IMR-90 (cell line): ENCODE measurements at regions not wholly inside any gene's neighbourhood (a gene's known extent, or its start where the extent isn't known, plus 50 kb on each side); places are given as distances from the start of the nearest gene placed in this dataset.

Source experiments
- ATAC-seq: fragments of 200-7000 bp; cut with Tn5 transposase; 2 replicates; pipeline ENCODE4 v1.9.1; 2020; ENCODE audit warnings: low read depth, mild to moderate bottlenecking, moderate library complexity
- BruUV-seq: library from RNA; stranded (reverse); fragments of 400-500 nt; replicated peaks from 2 replicates; lab custom pipeline; 2021; lab: Mats Ljungman, UMichigan
- CTCF ChIA-PET: fragments of 300-600 bp; formaldehyde crosslinking; extraction: SDS; loops from one replicate; lab custom pipeline; 2021; ENCODE audit warnings: antibody characterized with exemption; lab: Yijun Ruan, JAX
- POLR2A ChIA-PET: fragments of 300-600 bp; sonication (Branson Sonifier 250); formaldehyde crosslinking; loops from one replicate; lab custom pipeline; 2022; ENCODE audit warnings: antibody characterized with exemption; ENCODE audit not compliant: unreplicated experiment; lab: Charles Lee
- DNase-seq: peaks from one replicate; pipeline ENCODE4 v3.0.0; 2013
- H2AFZ ChIP-seq: replicated peaks from 2 replicates; pipeline ENCODE3; 2013; ENCODE audit warnings: low read length, mild to moderate bottlenecking; ENCODE audit not compliant: poor library complexity
- H2AK5ac ChIP-seq: 2 replicates; pipeline ENCODE4 v1.6.1; 2013; ENCODE audit warnings: low read depth, low read length, inconsistent platforms
- H2AK9ac ChIP-seq: replicated peaks from 2 replicates; pipeline ENCODE3; 2013; ENCODE audit warnings: mild to moderate bottlenecking, low read depth, low read length, moderate library complexity; ENCODE audit not compliant: poor library complexity
- H2BK120ac ChIP-seq: 2 replicates; pipeline ENCODE4 v1.6.1; 2013; ENCODE audit warnings: low read depth, low read length, inconsistent platforms
- H2BK15ac ChIP-seq: 3 replicates; pipeline ENCODE4 v1.6.1; 2013; ENCODE audit warnings: low read depth, low read length, inconsistent platforms
- H2BK20ac ChIP-seq: 2 replicates; pipeline ENCODE4 v1.6.1; 2013; ENCODE audit warnings: low read depth, mild to moderate bottlenecking, inconsistent platforms, low read length, moderate library complexity
- H2BK5ac ChIP-seq: 2 replicates; pipeline ENCODE4 v1.6.1; 2013; ENCODE audit warnings: mild to moderate bottlenecking, low read depth, low read length, inconsistent platforms; ENCODE audit not compliant: poor library complexity, severe bottlenecking
- H3K14ac ChIP-seq: replicated peaks from 2 replicates; pipeline ENCODE4 v1.6.1; 2013; ENCODE audit warnings: low read depth, low read length, inconsistent platforms
- H3K18ac ChIP-seq: 2 replicates; pipeline ENCODE4 v1.6.1; 2013; ENCODE audit warnings: low read depth, low read length, control low read depth
- H3K23ac ChIP-seq: 2 replicates; pipeline ENCODE4 v1.6.1; 2013; ENCODE audit warnings: low read depth, low read length, inconsistent platforms
- H3K27ac ChIP-seq: 2 replicates; pipeline ENCODE4 v1.5.1; 2013; ENCODE audit warnings: mild to moderate bottlenecking, control low read depth, low read length; ENCODE audit not compliant: insufficient read depth
- H3K27me3 ChIP-seq: 2 replicates; pipeline ENCODE4 v1.6.1; 2013; ENCODE audit warnings: low read length; ENCODE audit not compliant: control insufficient read depth, insufficient read depth
- H3K36me3 ChIP-seq: 2 replicates; pipeline ENCODE4 v1.6.1; 2013; ENCODE audit warnings: low read length, mixed read lengths; ENCODE audit not compliant: control insufficient read depth, insufficient read depth
- H3K4ac ChIP-seq: 2 replicates; pipeline ENCODE4 v1.6.1; 2013; ENCODE audit warnings: low read depth, low read length, inconsistent platforms
- H3K4me1 ChIP-seq: 2 replicates; pipeline ENCODE4 v1.6.1; 2013; ENCODE audit warnings: low read length, mixed read lengths; ENCODE audit not compliant: control insufficient read depth, insufficient read depth
- H3K4me2 ChIP-seq: 2 replicates; pipeline ENCODE4 v1.6.1; 2013; ENCODE audit warnings: low read depth, mild to moderate bottlenecking, control low read depth, low read length, moderate library complexity
- H3K4me3 ChIP-seq: 2 replicates; pipeline ENCODE4 v1.5.1; 2013; ENCODE audit warnings: low read depth, mild to moderate bottlenecking, control low read depth, low read length, moderate library complexity; ENCODE audit not compliant: insufficient read depth
- H3K56ac ChIP-seq: 2 replicates; pipeline ENCODE4 v1.6.1; 2013; ENCODE audit warnings: low read length, inconsistent platforms; ENCODE audit not compliant: insufficient read depth; ENCODE audit errors: extremely low read depth
- H3K79me1 ChIP-seq, 2 experiments: 2 replicates each; pipeline ENCODE4 v1.6.1; 2013; ENCODE audit warnings: low read length in 2 of 2, inconsistent platforms in 1 of 2, low read depth in 1 of 2
- H3K9ac ChIP-seq: 2 replicates; pipeline ENCODE4 v1.6.1; 2013; ENCODE audit warnings: low read depth, low read length, control low read depth
- H3K9me1 ChIP-seq: 2 replicates; pipeline ENCODE4 v1.6.1; 2013; ENCODE audit warnings: low read length, inconsistent platforms; ENCODE audit not compliant: insufficient read depth
- H3K9me3 ChIP-seq: 2 replicates; pipeline ENCODE4 v1.6.1; 2013; ENCODE audit warnings: low read length; ENCODE audit not compliant: control insufficient read depth, insufficient read depth
- H4K20me1 ChIP-seq: 2 replicates; pipeline ENCODE4 v1.6.1; 2013; ENCODE audit warnings: low read length, inconsistent platforms; ENCODE audit not compliant: insufficient read depth
- H4K5ac ChIP-seq: 2 replicates; pipeline ENCODE4 v1.6.1; 2013; ENCODE audit warnings: mild to moderate bottlenecking, low read depth, low read length, control low read depth
- H4K8ac ChIP-seq, 2 experiments: 2 replicates each; pipeline ENCODE4 v1.6.1; 2013; ENCODE audit warnings: low read depth in 2 of 2, low read length in 2 of 2, control low read depth in 1 of 2, inconsistent platforms in 1 of 2
- H4K91ac ChIP-seq: 2 replicates; pipeline ENCODE4 v1.6.1; 2013; ENCODE audit warnings: low read depth, low read length, inconsistent platforms; ENCODE audit not compliant: insufficient read depth
- BHLHE40 ChIP-seq: fragments of 150-350 bp; IDR thresholded peaks from 2 replicates; pipeline ENCODE4 v1.6.1; 2016; ENCODE audit warnings: mild to moderate bottlenecking, low read depth, low read length
- CEBPB ChIP-seq: IDR thresholded peaks from 2 replicates; pipeline ENCODE4 v1.6.1; 2012; ENCODE audit warnings: low read depth, low read length, improper control_type of control experiment
- CHD1 ChIP-seq: IDR thresholded peaks from 2 replicates; pipeline ENCODE4 v1.6.1; 2012; ENCODE audit warnings: low read depth, low read length, improper control_type of control experiment
- ELK1 ChIP-seq: fragments of 150-350 bp; IDR thresholded peaks from 2 replicates; pipeline ENCODE4 v1.6.1; 2016; ENCODE audit warnings: low read depth, mild to moderate bottlenecking, low read length, moderate library complexity, borderline replicate concordance
- FOS ChIP-seq: fragments of 150-350 bp; IDR thresholded peaks from 2 replicates; pipeline ENCODE4 v1.6.1; 2016; ENCODE audit warnings: low read depth, low read length
- MAFK ChIP-seq: IDR thresholded peaks from 2 replicates; pipeline ENCODE4 v1.6.1; 2012; ENCODE audit warnings: low read depth, low read length, improper control_type of control experiment
- MAZ ChIP-seq: IDR thresholded peaks from 2 replicates; pipeline ENCODE4 v1.6.1; 2012; ENCODE audit warnings: low read depth, mild to moderate bottlenecking, low read length, improper control_type of control experiment, moderate library complexity, borderline replicate concordance
- MXI1 ChIP-seq: IDR thresholded peaks from 2 replicates; pipeline ENCODE4 v1.6.1; 2012; ENCODE audit warnings: low read depth, mild to moderate bottlenecking, low read length, moderate library complexity, borderline replicate concordance
- NFE2L2 ChIP-seq: fragments of 150-350 bp; IDR thresholded peaks from 2 replicates; pipeline ENCODE4 v1.6.1; 2016; ENCODE audit warnings: low read depth, mild to moderate bottlenecking, low read length
- POLR2A ChIP-seq: IDR thresholded peaks from 2 replicates; pipeline ENCODE4 v1.6.1; 2012; ENCODE audit warnings: mild to moderate bottlenecking, low read depth, low read length
- RAD21 ChIP-seq: IDR thresholded peaks from 2 replicates; pipeline ENCODE4 v1.6.1; 2012; ENCODE audit warnings: low read length, improper control_type of control experiment
- RCOR1 ChIP-seq: IDR thresholded peaks from 2 replicates; pipeline ENCODE4 v1.6.1; 2012; ENCODE audit warnings: mild to moderate bottlenecking, low read length, improper control_type of control experiment; ENCODE audit not compliant: insufficient replicate concordance
- RFX5 ChIP-seq: IDR thresholded peaks from 2 replicates; pipeline ENCODE4 v1.8.0; 2012; ENCODE audit warnings: low read depth, mild to moderate bottlenecking, low read length, moderate library complexity
- SMC3 ChIP-seq: fragments of 150-350 bp; IDR thresholded peaks from 2 replicates; pipeline ENCODE4 v1.6.1; 2016; ENCODE audit warnings: low read depth, mild to moderate bottlenecking, antibody characterized with exemption, low read length, moderate library complexity
- WGBS, 2 experiments: methylation state at CpG; one replicate each; pipeline versions ENCODE4 v1.1.5 to v1.1.7; 2013; ENCODE audit warnings: missing lambda C conversion rate in 2 of 2; ENCODE audit not compliant: insufficient read length in 1 of 2; ENCODE audit errors: extremely low coverage in 2 of 2; 5-methylcytosine and 5-hydroxymethylcytosine counted together
- dilution Hi-C: fragments of 300-500 bp; cut with HindIII; formaldehyde crosslinking; loops from one replicate; pipeline ENCODE4 v1.14.3; 2018; ENCODE audit warnings: low sequenced_read_pairs; ENCODE audit not compliant: unreplicated experiment
- in situ Hi-C: fragments of 300-500 bp; cut with MboI; formaldehyde crosslinking; loops from 3 replicates; pipeline ENCODE4 v1.14.3; 2019; ENCODE audit warnings: low sequenced_read_pairs, inconsistent platforms, mixed read lengths
- intact Hi-C: fragments of 100-400 bp; cut with micrococcal nuclease; formaldehyde crosslinking; loops from 2 replicates; pipeline ENCODE4 v1.10.0; 2022
- TF ChIP-seq, protein P1 (sequence below): fragments of 150-350 bp; IDR thresholded peaks from 2 replicates; pipeline ENCODE4 v1.6.1; 2017; ENCODE audit warnings: mild to moderate bottlenecking, antibody characterized with exemption, low read length, low read depth
- TF ChIP-seq, protein P2 (sequence below): conservative IDR thresholded peaks from 2 replicates; pipeline ENCODE4 v1.5.1; 2012; ENCODE audit warnings: mild to moderate bottlenecking, low read depth, low read length, improper control_type of control experiment

DNA sequence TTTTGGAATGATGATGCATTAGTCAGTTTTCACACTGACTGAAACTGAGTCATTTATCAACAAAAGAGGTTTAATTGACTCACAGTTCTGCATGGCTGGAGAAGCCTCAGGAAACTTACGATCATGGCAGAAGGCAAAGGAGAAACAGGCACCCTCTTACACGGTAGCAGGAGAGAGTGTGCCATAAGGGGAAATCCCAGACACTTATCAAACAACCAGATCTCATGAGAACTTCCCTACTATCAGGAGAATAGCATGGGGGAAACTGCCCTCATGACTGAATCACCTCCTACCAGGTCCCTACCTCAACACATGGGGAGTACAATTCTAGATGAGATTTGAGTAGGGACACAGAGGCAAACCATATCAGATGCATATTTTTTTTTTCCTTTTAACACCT lies 504.5 kb upstream of the VRK2 start:
- no peak overlapping the region for H3K4me3 ChIP-seq
- DNase-seq = no peak
- in situ Hi-C loops (no loop called here), dilution Hi-C loops (no loop called here), intact Hi-C loops (no loop called here)
- H2AK9ac ChIP-seq = no peak overlapping the region
- no peak overlapping the region for H3K14ac ChIP-seq
- H2BK5ac ChIP-seq = no peak overlapping the region
- no peak overlapping the region for H2AK5ac ChIP-seq
- no peak overlapping the region for H4K5ac ChIP-seq
- ChIA-PET CTCF (interaction anchor here (0.7 kb wide), 1 partner anchor 63 kb away, joined by 3 read pairs; no protein-coding TSS in a partner anchor), POLR2A (no interaction called here)
- no peak for ATAC-seq
- no peak overlapping the region for H2BK15ac ChIP-seq
- no TSS peak for BruUV-seq
- H3K56ac ChIP-seq = no peak overlapping the region
- H4K91ac ChIP-seq = no peak overlapping the region
- no peak overlapping the region for H3K9ac ChIP-seq
- H3K9me1 ChIP-seq = no peaks in the 10 kb centered on the region
- no peak overlapping the region for H3K4me2 ChIP-seq
- H3K36me3 ChIP-seq = no peaks in the 10 kb centered on the region
- no peak overlapping the region for H2AFZ ChIP-seq
- no CpG with 5 or more reads among the region's 2 CpGs for WGBS, 2 experiments
- H3K4ac ChIP-seq = no peak overlapping the region
- H2BK120ac ChIP-seq = no peak overlapping the region
- no peaks in the 10 kb centered on the region for H3K4me1 ChIP-seq
- H3K79me1 ChIP-seq = no peaks in the 10 kb centered on the region
- no peak overlapping the region for H2BK20ac ChIP-seq
- no peaks in the 10 kb centered on the region for H3K27me3 ChIP-seq
- TF ChIP-seq MAZ = no peak
- TF ChIP-seq NFE2L2 = no peak
- no peak for TF ChIP-seq MAFK
- TF ChIP-seq, protein P1, sequence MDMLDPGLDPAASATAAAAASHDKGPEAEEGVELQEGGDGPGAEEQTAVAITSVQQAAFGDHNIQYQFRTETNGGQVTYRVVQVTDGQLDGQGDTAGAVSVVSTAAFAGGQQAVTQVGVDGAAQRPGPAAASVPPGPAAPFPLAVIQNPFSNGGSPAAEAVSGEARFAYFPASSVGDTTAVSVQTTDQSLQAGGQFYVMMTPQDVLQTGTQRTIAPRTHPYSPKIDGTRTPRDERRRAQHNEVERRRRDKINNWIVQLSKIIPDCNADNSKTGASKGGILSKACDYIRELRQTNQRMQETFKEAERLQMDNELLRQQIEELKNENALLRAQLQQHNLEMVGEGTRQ = no peak
- TF ChIP-seq ELK1 = no peak
- TF ChIP-seq CHD1 = no peak
- no peak for TF ChIP-seq SMC3
- no peak for TF ChIP-seq RCOR1
- TF ChIP-seq BHLHE40 = no peak
- TF ChIP-seq RFX5 = no peak
- TF ChIP-seq RAD21 = no peak
- TF ChIP-seq CEBPB = no peak
- no peak for TF ChIP-seq FOS
- no peak for TF ChIP-seq POLR2A
- TF ChIP-seq, protein P2, sequence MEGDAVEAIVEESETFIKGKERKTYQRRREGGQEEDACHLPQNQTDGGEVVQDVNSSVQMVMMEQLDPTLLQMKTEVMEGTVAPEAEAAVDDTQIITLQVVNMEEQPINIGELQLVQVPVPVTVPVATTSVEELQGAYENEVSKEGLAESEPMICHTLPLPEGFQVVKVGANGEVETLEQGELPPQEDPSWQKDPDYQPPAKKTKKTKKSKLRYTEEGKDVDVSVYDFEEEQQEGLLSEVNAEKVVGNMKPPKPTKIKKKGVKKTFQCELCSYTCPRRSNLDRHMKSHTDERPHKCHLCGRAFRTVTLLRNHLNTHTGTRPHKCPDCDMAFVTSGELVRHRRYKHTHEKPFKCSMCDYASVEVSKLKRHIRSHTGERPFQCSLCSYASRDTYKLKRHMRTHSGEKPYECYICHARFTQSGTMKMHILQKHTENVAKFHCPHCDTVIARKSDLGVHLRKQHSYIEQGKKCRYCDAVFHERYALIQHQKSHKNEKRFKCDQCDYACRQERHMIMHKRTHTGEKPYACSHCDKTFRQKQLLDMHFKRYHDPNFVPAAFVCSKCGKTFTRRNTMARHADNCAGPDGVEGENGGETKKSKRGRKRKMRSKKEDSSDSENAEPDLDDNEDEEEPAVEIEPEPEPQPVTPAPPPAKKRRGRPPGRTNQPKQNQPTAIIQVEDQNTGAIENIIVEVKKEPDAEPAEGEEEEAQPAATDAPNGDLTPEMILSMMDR = no peak
- TF ChIP-seq MXI1 = no peak
- H4K8ac ChIP-seq = no peak overlapping the region
- no peak overlapping the region for H3K23ac ChIP-seq
- no peaks in the 10 kb centered on the region; the same call in 1 of the 2 replicates for H3K9me3 ChIP-seq
- no peak overlapping the region for H3K18ac ChIP-seq
- H4K20me1 ChIP-seq = no peaks in the 10 kb centered on the region
- no peak overlapping the region for H3K27ac ChIP-seq
